ENCODE measurements at regions not wholly inside any gene's neighbourhood (a gene's known extent, or its start where the extent isn't known, plus 50 kb on each side); places are given as distances from the start of the nearest gene placed in this dataset.

- Mint-ChIP-seq H3K4me3 (no peak overlapping the region), H3K36me3 (no peaks in the 10 kb centered on the region), H3K27me3 (no peaks in the 10 kb centered on the region), H3K4me1 (no peaks in the 10 kb centered on the region), H3K9me3 (no peaks in the 10 kb centered on the region), H3K27ac (no peak overlapping the region)
- DNase-seq (no peak), ATAC-seq (ENCODE audit: low read depth) (no peak)
- POLR2A ChIA-PET = interaction anchor here (0.8 kb wide), 1 partner anchor 13 kb away, joined by 4 read pairs; no protein-coding TSS in a partner anchor
Measured at GRCh38 chr20:3354247-3354646, 53.2 kb downstream of the DNAAF9 start.

- H3K4me1 Mint-ChIP-seq = no peaks in the 10 kb centered on the region
- H3K27me3 Mint-ChIP-seq = no peaks in the 10 kb centered on the region
- POLR2A ChIA-PET = interaction anchor here (0.8 kb wide), 1 partner anchor 14 kb away, joined by 4 read pairs; no protein-coding TSS in a partner anchor
- no peaks in the 10 kb centered on the region for H3K9me3 Mint-ChIP-seq
- no peaks in the 10 kb centered on the region for H3K36me3 Mint-ChIP-seq
- H3K27ac Mint-ChIP-seq = no peak overlapping the region
- no peak overlapping the region for H3K4me3 Mint-ChIP-seq
- ATAC-seq (ENCODE audit: low read depth) (no peak), DNase-seq (no peak)
Measured at GRCh38 chr20:3353646-3354045, 53.8 kb downstream of the DNAAF9 start.

- no peak overlapping the region for H3K4me3 Mint-ChIP-seq
- no peaks in the 10 kb centered on the region for H3K9me3 Mint-ChIP-seq
- H3K36me3 Mint-ChIP-seq = no peaks in the 10 kb centered on the region
- H3K4me1 Mint-ChIP-seq = no peaks in the 10 kb centered on the region
- DNase-seq (no peak), ATAC-seq (ENCODE audit: low read depth) (no peak)
- H3K27me3 Mint-ChIP-seq = no peaks in the 10 kb centered on the region
- H3K27ac Mint-ChIP-seq = no peak overlapping the region
- POLR2A ChIA-PET = no interaction called here
Measured at GRCh38 chr20:3352202-3352601, 55.3 kb downstream of the DNAAF9 start.

- Mint-ChIP-seq H3K4me3 (no peak overlapping the region), H3K27me3 (no peaks in the 10 kb centered on the region), H3K27ac (no peak overlapping the region), H3K9me3 (no peaks in the 10 kb centered on the region), H3K36me3 (peaks cover 2% of the 10 kb centered on the region), H3K4me1 (no peaks in the 10 kb centered on the region)
- DNase-seq = no peak
- ATAC-seq (ENCODE audit: low read depth) = no peak
- POLR2A ChIA-PET = no interaction called here
Measured at GRCh38 chr20:3350422-3350821, 57.0 kb downstream of the DNAAF9 start.

GRCh38 chr20:3349786-3350185, 57.7 kb downstream of the DNAAF9 start:
- H3K36me3 Mint-ChIP-seq = peaks cover 4% of the 10 kb centered on the region

GRCh38 chr20:3342766-3343165, 64.7 kb downstream of the DNAAF9 start:
- Mint-ChIP-seq H3K36me3 (peaks cover 9% of the 10 kb centered on the region), H3K4me1 (no peaks in the 10 kb centered on the region), H3K27me3 (no peaks in the 10 kb centered on the region), H3K9me3 (no peaks in the 10 kb centered on the region), H3K27ac (no peak overlapping the region), H3K4me3 (no peak overlapping the region)
- no peak for ATAC-seq (ENCODE audit: low read depth)
- POLR2A ChIA-PET = no interaction called here
- DNase-seq = no peak

More at GRCh38 chr20:3349786-3350185, 57.7 kb downstream of the DNAAF9 start:
- H3K4me3 Mint-ChIP-seq = no peak overlapping the region
- no peak overlapping the region for H3K27ac Mint-ChIP-seq
- no peaks in the 10 kb centered on the region for H3K27me3 Mint-ChIP-seq
- ATAC-seq (ENCODE audit: low read depth) (no peak), DNase-seq (no peak)
- H3K4me1 Mint-ChIP-seq = no peaks in the 10 kb centered on the region
- no peaks in the 10 kb centered on the region for H3K9me3 Mint-ChIP-seq
- POLR2A ChIA-PET = no interaction called here

- Mint-ChIP-seq H3K9me3 (no peaks in the 10 kb centered on the region), H3K4me1 (no peaks in the 10 kb centered on the region), H3K27ac (no peak overlapping the region), H3K4me3 (no peak overlapping the region), H3K27me3 (no peaks in the 10 kb centered on the region), H3K36me3 (peaks cover 9% of the 10 kb centered on the region)
- no peak for DNase-seq
- no peak for ATAC-seq (ENCODE audit: low read depth)
- POLR2A ChIA-PET = no interaction called here
Measured at GRCh38 chr20:3340443-3340842, 67.0 kb downstream of the DNAAF9 start.

- H3K27ac Mint-ChIP-seq = no peak overlapping the region
- DNase-seq (no peak), ATAC-seq (ENCODE audit: low read depth) (no peak)
- no peak overlapping the region for H3K4me3 Mint-ChIP-seq
- POLR2A ChIA-PET = no interaction called here
- H3K36me3 Mint-ChIP-seq = peaks cover 7% of the 10 kb centered on the region
- no peaks in the 10 kb centered on the region for H3K4me1 Mint-ChIP-seq
- H3K27me3 Mint-ChIP-seq = no peaks in the 10 kb centered on the region
- H3K9me3 Mint-ChIP-seq = no peaks in the 10 kb centered on the region
Measured at GRCh38 chr20:3339571-3339970, 67.9 kb downstream of the DNAAF9 start.

- DNase-seq (no peak), ATAC-seq (ENCODE audit: low read depth) (no peak)
- Mint-ChIP-seq H3K4me3 (no peak overlapping the region), H3K9me3 (no peaks in the 10 kb centered on the region), H3K27ac (no peak overlapping the region), H3K4me1 (no peaks in the 10 kb centered on the region), H3K36me3 (peaks cover 7% of the 10 kb centered on the region), H3K27me3 (no peaks in the 10 kb centered on the region)
- POLR2A ChIA-PET = no interaction called here
Measured at GRCh38 chr20:3339076-3339475, 68.4 kb downstream of the DNAAF9 start.

GRCh38 chr20:3334156-3334943, 73.1 kb downstream of the DNAAF9 start:
- DNase-seq (no peak), ATAC-seq (ENCODE audit: low read depth) (no peak)
- Mint-ChIP-seq H3K9me3 (no peaks in the 10 kb centered on the region), H3K27me3 (no peaks in the 10 kb centered on the region), H3K36me3 (peaks cover 4% of the 10 kb centered on the region), H3K4me1 (no peaks in the 10 kb centered on the region), H3K4me3 (no peak overlapping the region), H3K27ac (no peak overlapping the region)
- POLR2A ChIA-PET = no interaction called here

- ATAC-seq (ENCODE audit: low read depth) (peak; percentile 27), DNase-seq (no peak)
- H3K27me3 Mint-ChIP-seq = no peaks in the 10 kb centered on the region
- peaks cover 2% of the 10 kb centered on the region for H3K36me3 Mint-ChIP-seq
- H3K9me3 Mint-ChIP-seq = no peaks in the 10 kb centered on the region
- POLR2A ChIA-PET = interaction anchor here (0.7 kb wide), 1 partner anchor 45 kb away, joined by 5 read pairs; no protein-coding TSS in a partner anchor
- no peak overlapping the region for H3K4me3 Mint-ChIP-seq
- peaks cover 14% of the 10 kb centered on the region for H3K4me1 Mint-ChIP-seq
- H3K27ac Mint-ChIP-seq = no peak overlapping the region
Measured at GRCh38 chr20:3330046-3330741, 77.3 kb downstream of the DNAAF9 start.

- Mint-ChIP-seq H3K9me3 (no peaks in the 10 kb centered on the region), H3K27me3 (no peaks in the 10 kb centered on the region), H3K4me3 (peak overlapping the region; percentile 47), H3K27ac (peak overlapping the region; percentile 24), H3K36me3 (peaks cover 2% of the 10 kb centered on the region), H3K4me1 (peaks cover 16% of the 10 kb centered on the region)
- no peak for DNase-seq
- POLR2A ChIA-PET = interaction anchor here (0.6 to 0.7 kb wide), 2 partner anchors 77 to 168 kb away, joined by 3 to 4 read pairs; no protein-coding TSS in a partner anchor
- peak; percentile 93 for ATAC-seq (ENCODE audit: low read depth)
Measured at GRCh38 chr20:3328501-3328900, 79.0 kb downstream of the DNAAF9 start.

- Mint-ChIP-seq H3K9me3 (no peaks in the 10 kb centered on the region), H3K36me3 (peaks cover 2% of the 10 kb centered on the region), H3K4me1 (peaks cover 16% of the 10 kb centered on the region), H3K27me3 (no peaks in the 10 kb centered on the region), H3K4me3 (no peak overlapping the region), H3K27ac (no peak overlapping the region)
- no peak for DNase-seq
- POLR2A ChIA-PET = interaction anchor here (0.6 kb wide), 1 partner anchor 81 kb away, joined by 3 read pairs; no protein-coding TSS in a partner anchor
- ATAC-seq (ENCODE audit: low read depth) = no peak
Measured at GRCh38 chr20:3326779-3327521, 80.5 kb downstream of the DNAAF9 start.
